Activated T-cell treated with anti-CD3 and anti-CD28 coated beads, Interleukin-2, amount 50 U/mL, for 24 hours (primary cell): ENCODE measurements at regions not wholly inside any gene's neighbourhood (a gene's known extent, or its start where the extent isn't known, plus 50 kb on each side); places are given as distances from the start of the nearest gene placed in this dataset.

Experiments used
- DNase-seq: peaks from one replicate; pipeline ENCODE4 v3.0.0-alpha.2; 2020
- H3K27ac Mint-ChIP-seq: 2 replicates; pipeline ENCODE4 v1.8.0; 2020; ENCODE audit warnings: mild to moderate bottlenecking, mixed read lengths
- H3K27me3 Mint-ChIP-seq: 2 replicates; pipeline ENCODE4 v1.8.0; 2020; ENCODE audit warnings: mixed read lengths
- H3K36me3 Mint-ChIP-seq: 2 replicates; pipeline ENCODE4 v1.8.0; 2020; ENCODE audit warnings: low read depth, mixed read lengths
- H3K4me1 Mint-ChIP-seq: 2 replicates; pipeline ENCODE4 v1.8.0; 2020; ENCODE audit warnings: low read depth, mixed read lengths
- H3K4me3 Mint-ChIP-seq: 2 replicates; pipeline ENCODE4 v1.8.0; 2020; ENCODE audit warnings: mild to moderate bottlenecking, moderate library complexity, mixed read lengths
- H3K9me3 Mint-ChIP-seq: 2 replicates; pipeline ENCODE4 v1.8.0; 2020; ENCODE audit warnings: mixed read lengths

DNA sequence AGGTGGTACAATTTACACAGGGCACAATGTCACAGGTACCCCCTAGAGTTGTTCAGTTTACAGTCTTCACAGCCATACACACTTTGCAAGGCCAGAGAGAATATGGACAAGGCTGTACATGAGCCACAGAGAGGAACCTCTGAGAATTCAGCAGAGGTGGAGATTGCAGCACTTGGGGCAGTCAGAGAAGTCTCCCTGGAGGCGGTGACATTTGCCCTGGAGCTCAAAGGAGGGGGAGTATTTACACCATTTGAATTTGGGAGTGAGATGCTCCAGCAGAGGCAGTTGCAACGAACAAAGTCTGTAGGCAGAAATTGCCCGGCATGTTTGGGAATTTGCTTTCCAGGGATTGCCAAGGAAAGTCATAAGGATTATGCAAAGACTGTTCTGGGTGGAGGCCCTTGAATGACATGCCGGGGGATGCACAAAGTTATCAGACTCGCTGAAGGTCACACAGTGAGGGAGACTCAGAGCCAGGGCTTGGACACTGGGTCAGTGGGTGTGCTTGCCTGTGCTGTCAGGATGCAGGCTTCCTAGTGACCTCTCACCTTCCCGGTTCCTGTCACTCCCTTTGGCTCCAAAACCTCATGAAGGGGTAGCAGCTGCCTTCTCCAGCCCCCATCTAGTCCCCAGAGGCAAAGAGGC lies 160.7 kb upstream of the PCBD1 start:
- Mint-ChIP-seq H3K27me3 (peaks cover 6% of the 10 kb centered on the region), H3K36me3 (no peaks in the 10 kb centered on the region), H3K4me1 (no peaks in the 10 kb centered on the region), H3K27ac (no peak overlapping the region), H3K9me3 (no peaks in the 10 kb centered on the region), H3K4me3 (no peak overlapping the region)
- DNase-seq = no peak

DNA sequence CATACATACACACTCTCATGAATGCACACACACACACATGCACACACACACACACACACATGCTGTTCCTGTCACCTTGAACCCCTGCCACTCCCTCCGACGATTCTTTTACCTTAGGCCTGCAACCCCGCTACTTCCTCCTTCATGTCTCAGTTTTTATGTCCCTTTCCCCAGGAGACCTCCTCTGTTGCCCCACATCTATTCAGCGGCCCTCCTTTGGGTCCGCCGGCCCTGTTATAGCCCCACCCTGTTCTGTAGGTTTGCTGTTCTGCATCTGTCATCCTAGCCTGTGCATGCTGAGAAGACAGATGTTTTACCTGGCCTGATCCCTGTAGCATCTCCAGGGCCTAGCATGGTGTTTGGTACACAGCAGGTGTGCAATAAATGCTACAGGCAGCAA lies 161.6 kb upstream of the PCBD1 start:
- no peak overlapping the region for H3K4me3 Mint-ChIP-seq
- H3K27me3 Mint-ChIP-seq = peaks cover 6% of the 10 kb centered on the region
- no peaks in the 10 kb centered on the region for H3K36me3 Mint-ChIP-seq
- H3K9me3 Mint-ChIP-seq = no peaks in the 10 kb centered on the region
- H3K27ac Mint-ChIP-seq = no peak overlapping the region
- no peak for DNase-seq
- H3K4me1 Mint-ChIP-seq = no peaks in the 10 kb centered on the region

DNA sequence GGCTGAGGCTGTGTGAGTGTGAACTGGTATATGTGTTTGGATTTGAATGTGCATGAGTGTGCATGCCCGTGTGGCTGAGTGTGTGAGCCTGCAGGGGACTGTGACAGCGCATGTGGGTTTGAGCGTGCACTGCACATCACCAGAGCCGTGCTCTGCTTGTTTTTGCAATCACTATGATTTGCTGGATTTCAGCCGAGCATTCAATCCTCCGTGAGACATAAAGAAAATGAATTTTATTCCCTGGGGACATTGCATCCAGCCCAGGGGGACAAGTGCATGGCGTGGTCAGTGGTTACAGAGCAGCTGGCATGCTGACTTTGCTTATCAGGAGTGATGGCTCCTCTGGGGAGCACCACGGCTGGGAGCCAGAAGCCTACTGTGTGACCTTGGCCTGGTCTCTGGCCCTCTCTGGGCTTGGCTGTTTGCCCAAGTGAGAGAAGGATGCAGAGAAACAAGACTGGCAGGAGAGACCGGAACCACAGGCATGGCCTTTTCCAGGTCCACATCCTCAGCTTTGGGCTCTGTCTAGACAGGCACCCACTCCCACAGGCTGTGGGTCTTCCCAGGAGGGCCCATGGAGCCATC lies 160.2 kb upstream of the UNC5B start:
- Mint-ChIP-seq H3K27me3 (peaks cover 6% of the 10 kb centered on the region), H3K9me3 (no peaks in the 10 kb centered on the region), H3K4me3 (no peak overlapping the region), H3K27ac (no peak overlapping the region), H3K36me3 (no peaks in the 10 kb centered on the region), H3K4me1 (no peaks in the 10 kb centered on the region)
- no peak for DNase-seq

DNA sequence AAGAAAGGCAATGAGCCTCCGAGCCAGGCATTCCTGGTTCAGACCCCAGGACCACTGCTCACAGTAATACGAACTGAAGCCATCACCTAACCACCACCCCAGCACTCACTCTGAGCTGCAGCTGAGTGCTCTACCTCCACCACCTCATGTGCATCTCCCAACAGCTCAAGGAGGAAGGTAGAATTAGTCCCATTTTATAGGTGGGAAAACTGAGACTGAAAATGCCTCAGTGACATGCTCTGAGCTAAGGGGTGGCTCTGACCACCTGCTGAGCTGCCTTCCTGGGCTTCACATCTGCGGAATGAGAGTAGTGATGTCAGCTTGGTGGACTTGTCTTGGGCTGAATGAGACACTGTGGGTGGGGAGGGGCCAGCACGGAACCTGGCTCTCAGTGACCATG lies 159.7 kb upstream of the UNC5B start:
- Mint-ChIP-seq H3K36me3 (no peaks in the 10 kb centered on the region), H3K4me3 (no peak overlapping the region), H3K4me1 (no peaks in the 10 kb centered on the region), H3K27ac (no peak overlapping the region), H3K9me3 (no peaks in the 10 kb centered on the region), H3K27me3 (peaks cover 6% of the 10 kb centered on the region)
- DNase-seq = no peak

DNA sequence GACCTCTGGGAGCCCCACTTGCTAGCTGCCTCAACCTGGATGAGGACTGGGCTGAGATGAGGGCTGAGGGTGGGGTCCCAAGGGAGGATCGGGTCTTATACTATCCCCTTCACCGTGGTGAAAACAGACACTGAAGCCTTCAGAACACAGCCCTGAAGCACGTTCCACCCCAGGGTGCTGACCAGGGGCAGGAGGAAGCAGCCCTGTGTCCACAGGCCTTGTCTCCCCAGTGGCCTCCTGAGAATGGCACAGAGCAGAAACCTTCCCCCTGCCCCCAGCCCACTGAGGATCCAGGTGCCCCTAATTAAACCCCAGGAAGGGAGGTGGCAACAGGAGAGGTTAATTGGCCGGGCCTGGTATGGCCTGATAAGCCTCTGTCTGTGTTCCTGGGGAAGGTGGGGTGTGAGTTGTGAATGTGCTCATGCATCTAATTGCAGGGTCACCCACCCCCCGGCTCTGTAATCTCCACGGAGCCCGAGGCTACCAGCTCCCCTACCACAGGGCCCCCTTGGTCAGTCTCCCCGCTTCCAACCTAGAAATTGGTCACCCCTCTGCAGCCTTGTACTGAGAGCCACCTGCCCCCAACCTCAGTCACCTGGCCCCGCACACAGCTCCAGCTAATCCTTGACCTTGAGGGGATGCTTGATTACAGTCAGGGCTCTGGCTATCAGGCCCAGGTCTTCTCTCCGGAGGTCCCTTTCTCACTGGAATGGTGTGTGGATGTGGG lies 159.0 kb upstream of the UNC5B start:
- no peak overlapping the region for H3K4me3 Mint-ChIP-seq
- H3K36me3 Mint-ChIP-seq = no peaks in the 10 kb centered on the region
- H3K27ac Mint-ChIP-seq = no peak overlapping the region
- DNase-seq = no peak
- H3K4me1 Mint-ChIP-seq = no peaks in the 10 kb centered on the region
- H3K9me3 Mint-ChIP-seq = no peaks in the 10 kb centered on the region
- peaks cover 6% of the 10 kb centered on the region for H3K27me3 Mint-ChIP-seq

DNA sequence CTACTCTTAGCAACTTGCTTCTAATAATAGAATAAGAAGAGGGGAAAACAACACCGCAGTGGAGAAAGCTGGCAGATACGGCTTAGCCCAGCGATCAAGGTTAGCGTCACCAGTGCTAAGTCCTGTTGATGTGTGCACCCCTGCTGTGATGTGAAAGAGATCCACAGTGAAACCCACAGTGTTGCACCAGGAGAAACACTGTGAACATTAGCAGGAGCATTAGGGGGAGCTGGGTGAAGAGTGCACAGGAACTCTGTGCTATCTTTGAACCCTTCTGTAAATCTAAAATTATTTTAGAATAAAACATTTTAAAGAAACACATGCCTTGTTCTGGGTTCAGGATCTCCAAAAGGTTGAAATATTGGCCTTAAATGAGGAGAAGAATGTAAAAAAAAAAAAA lies 154.1 kb upstream of the UNC5B start:
- no peaks in the 10 kb centered on the region for H3K9me3 Mint-ChIP-seq
- no peaks in the 10 kb centered on the region for H3K36me3 Mint-ChIP-seq
- no peaks in the 10 kb centered on the region for H3K27me3 Mint-ChIP-seq
- DNase-seq = no peak
- no peak overlapping the region for H3K27ac Mint-ChIP-seq
- H3K4me3 Mint-ChIP-seq = no peak overlapping the region
- H3K4me1 Mint-ChIP-seq = no peaks in the 10 kb centered on the region

DNA sequence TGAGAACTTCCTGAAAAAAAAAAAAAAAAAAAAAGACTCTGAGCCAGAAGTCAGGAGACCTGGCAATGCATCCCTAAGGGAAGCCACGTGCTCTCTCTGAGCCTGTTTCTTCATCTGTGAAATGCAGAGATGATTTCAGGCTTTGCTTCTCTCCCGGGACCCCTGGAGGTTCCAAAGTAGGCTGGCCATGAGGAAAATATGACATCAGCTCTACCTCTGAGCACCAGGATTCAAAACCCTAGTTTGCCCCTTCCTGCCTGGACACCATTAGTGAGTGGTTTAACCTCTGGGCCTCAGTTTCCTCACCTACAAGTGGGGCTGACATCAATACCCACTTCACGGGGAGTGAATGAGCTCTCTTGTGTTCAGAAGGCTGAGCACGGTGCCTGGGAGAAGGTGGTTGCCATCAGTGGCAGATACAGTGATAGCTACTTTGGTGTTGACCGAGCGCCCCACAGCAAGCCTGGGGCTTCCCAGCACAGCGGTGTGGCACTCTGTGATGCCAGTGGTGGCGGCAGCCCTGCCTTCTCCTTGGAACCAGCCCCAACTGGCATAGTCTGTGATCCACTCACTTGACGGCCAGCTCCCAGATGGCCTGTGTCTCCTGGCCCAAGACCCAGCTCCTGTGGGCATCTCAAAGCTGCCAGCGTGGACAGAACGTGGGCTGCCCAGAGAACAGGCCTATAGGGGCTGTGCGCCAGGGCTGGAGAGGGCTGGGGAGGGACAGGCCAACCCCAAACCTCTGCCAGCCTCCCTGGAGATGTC lies 153.1 kb upstream of the UNC5B start:
- Mint-ChIP-seq H3K27ac (no peak overlapping the region), H3K36me3 (no peaks in the 10 kb centered on the region), H3K4me3 (no peak overlapping the region), H3K4me1 (no peaks in the 10 kb centered on the region), H3K27me3 (no peaks in the 10 kb centered on the region), H3K9me3 (no peaks in the 10 kb centered on the region)
- DNase-seq = no peak

DNA sequence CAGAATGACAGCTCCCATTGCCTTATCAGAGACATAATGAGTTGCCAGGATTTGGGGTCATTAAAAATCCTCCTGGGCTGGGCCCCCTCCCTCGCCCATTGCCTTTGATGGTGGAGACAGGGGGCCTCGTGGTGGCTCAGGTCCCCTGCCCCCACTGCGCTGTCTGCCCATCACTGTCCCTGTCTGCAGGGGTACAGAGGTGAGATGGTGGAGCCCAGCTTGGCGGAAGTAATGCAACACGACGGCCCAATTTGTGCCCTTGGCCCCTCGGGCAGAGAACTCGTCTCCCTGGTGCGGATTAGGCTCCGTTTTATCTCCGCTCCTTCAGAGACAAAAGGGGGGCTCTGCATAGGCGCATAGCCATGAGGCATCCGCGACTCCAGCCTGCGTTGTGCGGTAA lies 152.4 kb upstream of the UNC5B start:
- DNase-seq = no peak
- H3K36me3 Mint-ChIP-seq = no peaks in the 10 kb centered on the region
- H3K27me3 Mint-ChIP-seq = no peaks in the 10 kb centered on the region
- no peaks in the 10 kb centered on the region for H3K4me1 Mint-ChIP-seq
- no peak overlapping the region for H3K27ac Mint-ChIP-seq
- no peaks in the 10 kb centered on the region for H3K9me3 Mint-ChIP-seq
- H3K4me3 Mint-ChIP-seq = no peak overlapping the region

DNA sequence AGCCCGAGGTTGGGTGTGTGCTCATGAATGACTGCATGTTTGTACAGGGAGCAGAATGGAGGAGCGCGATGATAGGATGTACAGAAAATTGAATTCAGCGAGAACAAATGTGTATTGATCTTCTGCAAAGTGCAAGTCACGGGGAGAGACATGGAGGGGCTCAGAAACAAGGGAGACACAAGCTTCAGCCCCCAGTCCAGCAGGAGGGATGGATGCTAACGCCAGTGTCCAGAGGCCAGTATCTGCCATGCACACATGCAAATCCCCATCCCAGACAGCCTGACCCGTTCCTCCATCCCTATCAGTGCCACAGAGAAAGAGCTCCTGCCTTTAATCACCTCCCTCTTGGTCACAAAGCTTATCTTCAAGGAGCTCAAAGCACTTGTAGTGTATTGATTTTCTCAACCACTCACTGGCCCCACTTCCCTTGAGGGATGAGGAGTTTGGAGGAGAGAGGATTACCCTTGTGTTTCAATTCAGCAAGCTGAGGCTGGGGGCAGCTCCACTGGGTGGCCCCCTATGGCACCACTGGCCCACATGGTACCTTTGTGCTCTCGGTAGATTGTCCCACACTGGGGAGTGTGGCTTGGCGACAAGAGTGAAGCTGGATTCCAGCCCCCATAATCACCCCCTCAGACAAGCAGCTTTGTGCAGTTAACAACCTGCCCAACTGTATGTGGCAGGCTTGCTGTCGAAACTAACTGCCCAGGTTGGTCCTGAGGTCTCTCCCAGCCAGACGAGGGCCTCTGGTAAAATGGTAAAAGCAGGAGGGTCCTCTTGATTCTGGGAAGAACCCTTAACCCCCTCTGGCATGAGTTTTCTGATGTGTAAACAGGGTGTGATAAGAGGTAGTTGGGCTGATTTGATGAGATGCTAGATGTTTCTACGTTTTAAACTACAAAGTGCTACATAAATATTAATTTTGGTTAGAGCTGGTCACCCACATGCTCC lies 151.6 kb upstream of the UNC5B start:
- H3K36me3 Mint-ChIP-seq = no peaks in the 10 kb centered on the region
- H3K9me3 Mint-ChIP-seq = no peaks in the 10 kb centered on the region
- DNase-seq = no peak
- H3K4me1 Mint-ChIP-seq = no peaks in the 10 kb centered on the region
- no peak overlapping the region for H3K4me3 Mint-ChIP-seq
- H3K27me3 Mint-ChIP-seq = no peaks in the 10 kb centered on the region
- no peak overlapping the region for H3K27ac Mint-ChIP-seq

DNA sequence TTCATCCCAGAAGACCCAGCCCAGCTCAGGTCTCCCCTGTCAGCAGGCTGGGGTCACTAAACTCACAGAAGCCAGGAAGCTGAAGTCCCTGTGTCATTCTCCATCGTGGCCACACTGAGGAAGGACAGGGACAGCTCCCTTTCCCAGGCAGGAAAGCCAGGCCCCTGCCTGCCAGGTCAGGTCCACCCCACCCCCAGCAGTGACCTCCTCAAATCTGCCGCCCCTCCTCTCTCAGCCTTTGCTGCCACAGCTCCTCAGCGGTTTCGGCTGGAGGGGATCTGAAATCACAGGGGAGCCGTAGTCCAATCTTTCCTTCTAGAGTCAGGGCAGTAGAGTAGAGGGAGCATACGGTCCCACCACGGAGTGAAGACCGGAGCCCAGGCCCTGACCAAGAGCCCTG lies 150.9 kb upstream of the UNC5B start:
- Mint-ChIP-seq H3K27ac (no peak overlapping the region), H3K4me3 (no peak overlapping the region), H3K4me1 (no peaks in the 10 kb centered on the region), H3K36me3 (no peaks in the 10 kb centered on the region), H3K27me3 (no peaks in the 10 kb centered on the region), H3K9me3 (no peaks in the 10 kb centered on the region)
- DNase-seq = no peak

DNA sequence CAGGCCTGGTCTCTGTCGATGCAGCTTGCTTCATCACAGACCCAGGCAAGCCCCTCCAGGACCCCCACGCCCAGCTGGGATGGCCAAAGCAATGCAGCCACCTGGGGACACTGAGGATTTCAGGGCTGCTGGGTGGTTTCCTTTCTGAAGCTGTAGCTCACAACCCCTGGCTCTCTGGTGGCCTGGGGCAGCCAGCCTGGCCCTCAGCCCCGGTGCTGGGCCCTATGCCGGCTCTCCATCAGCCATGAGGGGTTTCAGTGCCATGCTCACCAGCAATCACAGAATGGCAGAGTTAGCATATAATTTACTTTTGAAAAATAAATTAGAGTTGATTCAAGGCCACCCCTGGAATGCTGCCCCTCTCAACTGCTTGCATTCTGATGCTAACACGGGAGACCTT lies 150.2 kb upstream of the UNC5B start:
- H3K4me3 Mint-ChIP-seq = no peak overlapping the region
- no peaks in the 10 kb centered on the region for H3K4me1 Mint-ChIP-seq
- H3K9me3 Mint-ChIP-seq = no peaks in the 10 kb centered on the region
- no peak for DNase-seq
- no peak overlapping the region for H3K27ac Mint-ChIP-seq
- no peaks in the 10 kb centered on the region for H3K27me3 Mint-ChIP-seq
- H3K36me3 Mint-ChIP-seq = no peaks in the 10 kb centered on the region

DNA sequence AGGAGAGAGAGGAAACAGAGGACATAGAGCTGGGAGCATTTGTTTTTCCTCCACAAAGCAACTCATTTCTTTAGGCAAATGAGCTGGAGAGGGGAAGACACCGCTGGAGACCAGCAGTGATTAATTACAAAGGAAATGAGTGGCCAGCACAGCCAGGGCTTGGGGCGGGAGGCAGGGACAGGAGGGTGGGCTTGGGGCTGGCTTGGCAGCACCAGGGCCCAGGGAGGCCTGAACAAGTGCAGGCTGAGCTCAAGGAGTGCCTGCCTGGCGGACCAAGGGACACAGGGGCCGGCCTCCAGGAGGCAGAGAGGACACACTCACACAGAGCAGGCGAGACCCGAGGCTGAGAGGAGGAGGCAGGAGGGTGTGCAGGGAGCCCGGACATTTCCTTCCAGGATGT lies 149.0 kb upstream of the UNC5B start:
- H3K4me3 Mint-ChIP-seq = no peak overlapping the region
- no peaks in the 10 kb centered on the region for H3K9me3 Mint-ChIP-seq
- no peaks in the 10 kb centered on the region for H3K4me1 Mint-ChIP-seq
- DNase-seq = no peak
- H3K27me3 Mint-ChIP-seq = no peaks in the 10 kb centered on the region
- no peaks in the 10 kb centered on the region for H3K36me3 Mint-ChIP-seq
- no peak overlapping the region for H3K27ac Mint-ChIP-seq

DNA sequence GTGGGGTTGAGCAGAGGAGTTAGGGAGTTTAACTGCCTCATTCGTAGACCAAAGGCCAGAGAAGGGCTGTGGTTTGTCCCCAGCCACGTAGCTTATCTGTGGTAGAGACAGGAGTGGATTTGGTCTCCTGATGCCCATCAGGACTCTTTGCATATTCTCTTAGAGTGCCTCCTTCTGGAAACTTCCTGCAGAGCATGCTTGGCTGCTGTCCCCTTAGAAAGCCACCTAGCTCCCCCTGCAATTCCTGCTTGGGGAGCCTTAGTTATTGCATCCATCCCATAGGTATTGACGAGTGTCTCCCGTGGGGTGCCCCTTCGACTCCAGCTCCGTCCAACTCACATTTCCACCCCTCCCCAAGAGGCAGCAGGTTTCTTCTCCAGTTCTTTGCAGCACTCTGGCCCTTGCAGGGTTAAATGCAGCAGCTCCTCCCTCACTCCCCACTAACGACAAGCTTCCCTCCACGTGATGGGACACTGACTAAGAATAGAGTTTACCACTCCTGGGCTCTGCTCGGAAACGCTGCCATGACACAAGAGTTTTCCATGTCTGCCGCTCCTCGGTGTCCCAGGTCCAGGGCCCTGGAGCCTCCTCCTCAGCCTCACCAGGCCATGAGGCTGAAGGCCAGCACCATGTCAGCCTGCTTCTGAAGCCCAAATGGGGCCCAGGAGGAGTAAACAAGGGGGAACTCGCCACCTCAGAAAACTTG lies 147.8 kb upstream of the UNC5B start:
- Mint-ChIP-seq H3K36me3 (no peaks in the 10 kb centered on the region), H3K9me3 (no peaks in the 10 kb centered on the region), H3K27ac (no peak overlapping the region), H3K4me1 (no peaks in the 10 kb centered on the region), H3K4me3 (no peak overlapping the region), H3K27me3 (no peaks in the 10 kb centered on the region)
- DNase-seq = no peak

DNA sequence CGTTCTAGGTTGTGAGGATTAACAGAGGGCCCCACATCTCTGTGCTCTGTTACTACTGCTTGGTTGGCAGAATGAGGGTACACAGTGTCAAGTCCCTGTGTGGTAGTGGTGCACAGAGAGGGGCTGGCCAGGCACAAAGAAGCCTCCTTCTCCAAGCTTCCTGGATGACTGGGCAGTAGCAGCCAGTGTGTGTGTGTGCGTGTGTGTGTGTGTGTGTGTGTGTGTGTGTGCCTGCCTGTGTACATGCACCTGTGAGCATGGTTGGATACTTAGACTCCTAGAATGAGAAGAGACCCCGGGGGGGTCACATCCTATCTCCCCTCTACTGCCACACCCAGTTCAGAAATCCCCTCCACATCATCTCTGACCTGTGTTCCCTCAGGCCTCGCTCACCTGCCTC lies 146.7 kb upstream of the UNC5B start:
- no peak overlapping the region for H3K4me3 Mint-ChIP-seq
- H3K4me1 Mint-ChIP-seq = no peaks in the 10 kb centered on the region
- no peaks in the 10 kb centered on the region for H3K9me3 Mint-ChIP-seq
- DNase-seq = no peak
- no peak overlapping the region for H3K27ac Mint-ChIP-seq
- H3K27me3 Mint-ChIP-seq = no peaks in the 10 kb centered on the region
- H3K36me3 Mint-ChIP-seq = no peaks in the 10 kb centered on the region
